Sigmoid colon (tissue), 4 donors: ENCODE measurements at regions not wholly inside any gene's neighbourhood (a gene's known extent, or its start where the extent isn't known, plus 50 kb on each side); places are given as distances from the start of the nearest gene placed in this dataset.

Experiments
- EP300 ChIP-seq, 4 donors: sonication (generic); formaldehyde crosslinking; IDR thresholded peaks; one replicate each; pipeline ENCODE4 v1.6.1; 2017; ENCODE audit warnings: antibody characterized with exemption in 4 of 4
- POLR2A ChIP-seq, 2 donors: fragments of 450-650 bp; IDR thresholded peaks; one replicate each; pipeline ENCODE4 v1.6.1; 2016; ENCODE audit warnings: antibody characterized with exemption in 2 of 2, mild to moderate bottlenecking in 2 of 2, moderate library complexity in 2 of 2
- POLR2AphosphoS5 ChIP-seq, 4 donors: sonication (generic); formaldehyde crosslinking; IDR thresholded peaks; one replicate each; pipeline ENCODE4 v1.6.1; 2017; ENCODE audit warnings: antibody characterized with exemption in 4 of 4
- TF ChIP-seq, protein P1 (sequence below), 4 experiments: fragments of 450-650 bp in 3 of 4; fragments of 200-600 bp in 1 of 4; IDR thresholded peaks; one replicate each; pipeline ENCODE4 v1.5.1; 2016 to 2019; ENCODE audit warnings: antibody characterized with exemption in 4 of 4, mild to moderate bottlenecking in 3 of 4, moderate library complexity in 2 of 4

DNA sequence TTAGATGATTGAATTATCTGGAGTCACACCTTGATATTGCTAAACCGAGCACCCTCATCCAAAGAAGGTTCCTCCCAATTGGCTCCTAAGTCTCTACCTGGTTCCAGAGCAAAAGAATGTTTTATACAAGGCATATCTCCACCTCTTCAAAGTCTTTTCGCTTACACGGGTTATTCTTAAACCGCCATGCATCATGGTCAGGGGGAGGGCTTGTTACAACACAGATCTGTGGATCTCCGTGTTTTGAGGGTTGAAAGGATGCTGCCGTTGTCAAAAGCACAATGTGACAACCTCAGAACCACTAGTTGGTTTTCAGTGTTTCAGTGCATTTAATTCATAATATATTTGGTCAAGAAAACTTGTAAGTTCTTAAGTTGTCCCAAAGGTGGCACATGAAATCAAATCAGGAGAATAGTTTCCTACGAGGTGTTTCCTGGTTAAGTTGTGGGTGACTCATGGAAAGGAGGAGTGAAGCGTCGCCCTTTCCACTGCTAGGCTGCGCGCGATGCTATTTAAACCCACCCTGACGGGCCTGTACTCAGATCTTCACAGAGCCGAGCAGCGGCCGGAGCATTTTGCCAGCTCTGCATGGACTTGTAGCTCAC lies 1531.6 kb upstream of the TPTE start:
- TF ChIP-seq, protein P1, sequence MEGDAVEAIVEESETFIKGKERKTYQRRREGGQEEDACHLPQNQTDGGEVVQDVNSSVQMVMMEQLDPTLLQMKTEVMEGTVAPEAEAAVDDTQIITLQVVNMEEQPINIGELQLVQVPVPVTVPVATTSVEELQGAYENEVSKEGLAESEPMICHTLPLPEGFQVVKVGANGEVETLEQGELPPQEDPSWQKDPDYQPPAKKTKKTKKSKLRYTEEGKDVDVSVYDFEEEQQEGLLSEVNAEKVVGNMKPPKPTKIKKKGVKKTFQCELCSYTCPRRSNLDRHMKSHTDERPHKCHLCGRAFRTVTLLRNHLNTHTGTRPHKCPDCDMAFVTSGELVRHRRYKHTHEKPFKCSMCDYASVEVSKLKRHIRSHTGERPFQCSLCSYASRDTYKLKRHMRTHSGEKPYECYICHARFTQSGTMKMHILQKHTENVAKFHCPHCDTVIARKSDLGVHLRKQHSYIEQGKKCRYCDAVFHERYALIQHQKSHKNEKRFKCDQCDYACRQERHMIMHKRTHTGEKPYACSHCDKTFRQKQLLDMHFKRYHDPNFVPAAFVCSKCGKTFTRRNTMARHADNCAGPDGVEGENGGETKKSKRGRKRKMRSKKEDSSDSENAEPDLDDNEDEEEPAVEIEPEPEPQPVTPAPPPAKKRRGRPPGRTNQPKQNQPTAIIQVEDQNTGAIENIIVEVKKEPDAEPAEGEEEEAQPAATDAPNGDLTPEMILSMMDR (IDR thresholded peaks at IDR 0.05), result no peak
- TF ChIP-seq POLR2A (IDR thresholded peaks at IDR 0.05) (no peak), POLR2AphosphoS5 (IDR thresholded peaks at IDR 0.05) (no peak), EP300 (IDR thresholded peaks at IDR 0.05) (no peak)
